Stimulated activated CD4-positive, alpha-beta T cell treated with anti-CD3 and anti-CD28 coated beads, Interleukin-1b, Interleukin-23, amount 100 ng/mL, for 48 hours (primary cell): ENCODE measurements at regions not wholly inside any gene's neighbourhood (a gene's known extent, or its start where the extent isn't known, plus 50 kb on each side); places are given as distances from the start of the nearest gene placed in this dataset.
A peak's percentile ranks its signal among the peaks of the same experiment; 100 is the strongest.
"Not testable (repeated sequence)": the region's sequence is repeated elsewhere in the genome, so short reads cannot be mapped to it uniquely, and the experiment has no call there.

ENCODE experiments used
- DNase-seq: peaks from one replicate; pipeline ENCODE4 v3.0.0-alpha.2; 2020

GRCh38 chr9:15372455-15372854 is 50.2 kb upstream of the SNAPC3 start:
- DNase-seq = no peak

DNA sequence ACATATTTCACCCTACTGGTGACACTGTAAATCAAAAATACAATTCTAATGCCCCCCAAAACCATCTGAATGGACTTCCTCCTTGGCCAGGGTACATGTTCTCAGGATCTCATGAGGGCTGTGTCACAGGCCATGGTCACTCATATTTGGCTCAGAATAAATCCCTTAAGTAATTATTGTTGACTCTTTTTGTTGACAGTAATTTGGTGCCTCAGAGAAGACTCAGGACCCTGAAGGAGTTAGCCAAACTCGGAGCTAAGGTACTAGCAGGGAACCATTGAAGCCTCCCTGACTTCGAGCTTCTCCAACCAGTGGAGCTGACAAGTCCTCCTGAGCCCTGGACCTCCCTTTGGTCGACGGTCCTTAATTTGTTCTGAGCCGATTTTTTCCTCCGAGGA is 51.2 kb upstream of the SNAPC3 start:
- DNase-seq = no peak

GRCh38 chr9:15370466-15371447 is 51.9 kb upstream of the SNAPC3 start:
- no peak for DNase-seq

- DNase-seq = no peak
Observed at GRCh38 chr9:15369871-15370270, 52.8 kb upstream of the SNAPC3 start.

DNA sequence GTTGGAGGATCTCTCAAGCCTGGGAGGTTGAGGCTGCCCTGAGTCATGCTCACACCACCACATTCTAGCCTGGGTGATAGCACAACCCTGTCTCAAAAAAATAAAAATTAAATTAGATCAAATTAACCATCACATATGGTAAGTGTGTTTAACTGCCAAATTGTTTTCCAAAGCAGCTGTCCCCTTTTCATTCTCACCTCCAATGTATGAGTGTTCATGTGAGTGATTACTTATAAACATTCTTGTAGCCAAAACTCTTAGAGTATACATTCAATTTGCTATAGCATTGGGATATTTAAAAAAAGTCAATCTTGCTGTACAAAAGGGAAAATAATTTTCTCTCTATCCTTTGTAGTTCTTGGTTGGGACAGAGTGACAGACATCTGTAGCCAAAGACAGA is 53.4 kb upstream of the SNAPC3 start:
- no peak for DNase-seq

DNA sequence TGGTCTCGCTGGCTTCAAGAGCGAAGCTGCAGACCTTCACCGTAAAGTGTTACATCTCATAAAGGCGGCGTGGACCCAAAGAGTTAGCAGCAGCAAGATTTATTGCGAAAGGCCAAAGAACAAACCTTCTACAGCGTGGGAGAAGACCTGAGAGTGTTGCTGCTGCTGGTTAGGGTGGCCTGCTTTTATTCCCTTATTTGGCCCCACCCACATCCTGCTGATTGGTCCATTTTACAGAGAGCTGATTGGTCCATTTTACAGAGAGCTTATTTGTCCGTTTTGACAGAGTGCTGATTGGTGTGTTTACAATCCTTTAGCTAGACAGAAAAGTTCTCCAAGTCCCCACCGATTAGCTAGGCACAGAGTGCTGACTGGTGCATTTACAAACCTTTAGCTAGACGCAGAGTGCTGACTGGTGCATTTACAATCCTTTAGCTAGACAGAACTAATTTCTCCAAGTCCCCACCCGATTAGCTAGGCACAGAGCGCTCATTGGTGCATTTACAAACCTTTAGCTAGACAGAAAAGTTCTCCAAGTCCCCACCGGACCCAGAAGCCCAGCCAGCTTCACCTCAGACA is 57.6 kb upstream of the SNAPC3 start:
- DNase-seq = not testable (repeated sequence)

DNA sequence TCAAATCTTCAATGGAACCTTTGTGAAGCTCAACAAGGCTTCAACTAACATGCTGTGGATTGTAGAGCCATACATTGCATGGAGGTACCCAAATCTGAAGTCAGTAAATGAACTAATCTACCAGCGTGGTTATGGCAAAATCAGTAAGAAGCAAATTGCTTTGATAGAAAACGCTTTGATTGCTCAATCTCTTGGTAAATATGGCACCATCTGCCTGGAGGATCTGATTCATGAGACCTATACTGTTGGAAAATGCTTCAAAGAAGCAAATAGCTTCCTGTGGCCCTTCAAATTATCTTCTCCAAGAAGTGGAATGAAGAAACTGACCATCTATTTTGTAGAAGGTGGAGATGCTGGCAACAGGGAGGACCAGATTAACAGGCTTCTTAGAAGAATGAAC is 54.7 kb upstream of the TTC39B start:
- no peak for DNase-seq

- DNase-seq = peak; percentile 54
Observed at GRCh38 chr9:15357050-15357653, 50.1 kb upstream of the TTC39B start.
